B cell (primary cell): ENCODE measurements at regions not wholly inside any gene's neighbourhood (a gene's known extent, or its start where the extent isn't known, plus 50 kb on each side); places are given as distances from the start of the nearest gene placed in this dataset.

Experiments used
- ATAC-seq: fragments of 200-7000 bp; cut with Tn5 transposase; one replicate; pipeline ENCODE4 v1.10.0; 2021; ENCODE audit warnings: low read depth, mild to moderate bottlenecking, moderate number of reproducible peaks, moderate library complexity
- CTCF ChIA-PET: fragments of 350-600 bp; sonication (Branson Sonifier 250); formaldehyde crosslinking; loops from one replicate; lab custom pipeline; 2021; ENCODE audit warnings: antibody characterized with exemption, inconsistent platforms; lab: Charles Lee
- POLR2A ChIA-PET: fragments of 350-600 bp; sonication (Branson Sonifier 250); formaldehyde crosslinking; loops from one replicate; lab custom pipeline; 2021; ENCODE audit warnings: antibody characterized with exemption; lab: Charles Lee
- DNase-seq: peaks from one replicate; pipeline ENCODE4 v3.0.0; 2013
- H2AFZ ChIP-seq: 2 replicates; pipeline ENCODE4 v1.6.1; 2012; ENCODE audit warnings: mild to moderate bottlenecking, low read depth, low read length; ENCODE audit not compliant: insufficient read depth, poor library complexity, severe bottlenecking
- H3K27ac ChIP-seq, 2 donors: 1 replicate in 1 of 2; 2 replicates in 1 of 2; pipeline ENCODE4 v1.5.1; 2012 to 2013; ENCODE audit warnings: low read length in 2 of 2, mild to moderate bottlenecking in 2 of 2, moderate library complexity in 1 of 2
- H3K27me3 ChIP-seq, 4 experiments: fragments of 200-600 bp in 1 of 4; sonication (generic) in 1 of 4; replicated peaks in 1 of 4; 1 replicate in 2 of 4; 2 replicates in 2 of 4; pipeline versions ENCODE4 v1.6.1 to v1.7.0; 2013 to 2016; ENCODE audit warnings: low read length in 3 of 4, mild to moderate bottlenecking in 2 of 4, mixed read lengths in 1 of 4, moderate library complexity in 1 of 4; ENCODE audit not compliant: insufficient read depth in 4 of 4, control insufficient read depth in 3 of 4; ENCODE audit errors: control extremely low read depth in 1 of 4
- H3K36me3 ChIP-seq, 2 experiments: replicated peaks in 1 of 2; 1 replicate in 1 of 2; 2 replicates in 1 of 2; pipeline versions ENCODE4 v1.6.1 to v1.7.1; 2013; ENCODE audit warnings: low read length in 1 of 2; ENCODE audit not compliant: insufficient read depth in 2 of 2, control insufficient read depth in 1 of 2; ENCODE audit errors: control extremely low read depth in 1 of 2, extremely low read depth in 1 of 2
- H3K4me1 ChIP-seq, 2 donors: fragments of 200-600 bp in 1 of 2; sonication (generic) in 1 of 2; 1 replicate in 1 of 2; 2 replicates in 1 of 2; pipeline versions ENCODE4 v1.5.1 to v1.6.1; 2013 to 2017; ENCODE audit warnings: low read length in 2 of 2; ENCODE audit not compliant: control insufficient read depth in 2 of 2, insufficient read depth in 2 of 2
- H3K4me2 ChIP-seq: replicated peaks from 2 replicates; pipeline ENCODE3; 2012; ENCODE audit warnings: mild to moderate bottlenecking, low read depth, low read length; ENCODE audit not compliant: poor library complexity, severe bottlenecking
- H3K4me3 ChIP-seq, 5 experiments: fragments of 200-600 bp in 1 of 5; sonication (generic) in 1 of 5; 1 replicate in 3 of 5; 2 replicates in 2 of 5; pipeline versions ENCODE4 v1.5.1 to v1.7.0; 2011 to 2016; ENCODE audit warnings: low read length in 4 of 5, mild to moderate bottlenecking in 4 of 5, low read depth in 2 of 5, control low read depth in 1 of 5, moderate library complexity in 1 of 5; ENCODE audit not compliant: insufficient read depth in 1 of 5; ENCODE audit errors: control extremely low read depth in 1 of 5, extremely low read depth in 1 of 5
- H3K79me2 ChIP-seq: fragments of 200-600 bp; sonication (generic); one replicate; pipeline ENCODE4 v1.6.0; 2016; ENCODE audit warnings: low read length; ENCODE audit not compliant: control insufficient read depth, insufficient read depth
- H3K9ac ChIP-seq: fragments of 200-600 bp; sonication (generic); 2 replicates; pipeline ENCODE4 v1.6.1; 2017; ENCODE audit warnings: mild to moderate bottlenecking, low read length, moderate library complexity
- H3K9me3 ChIP-seq, 3 donors: one replicate each; pipeline versions ENCODE4 v1.6.1 to v1.7.1; 2013; ENCODE audit warnings: low read length in 2 of 3; ENCODE audit not compliant: control insufficient read depth in 2 of 3, insufficient read depth in 1 of 3; ENCODE audit errors: control extremely low read depth in 1 of 3
- H4K20me1 ChIP-seq: 2 replicates; pipeline ENCODE4 v1.6.0; 2012; ENCODE audit warnings: mild to moderate bottlenecking, low read length; ENCODE audit not compliant: insufficient read depth, control insufficient read depth, poor library complexity, severe bottlenecking
- H3K27ac Mint-ChIP-seq: one replicate; pipeline ENCODE4 v1.8.0; 2021; ENCODE audit warnings: mixed read lengths
- H3K27me3 Mint-ChIP-seq: one replicate; pipeline ENCODE4 v1.8.0; 2021; ENCODE audit warnings: mixed read lengths
- H3K4me1 Mint-ChIP-seq: one replicate; pipeline ENCODE4 v1.8.0; 2021; ENCODE audit warnings: mixed read lengths
- H3K4me3 Mint-ChIP-seq: one replicate; pipeline ENCODE4 v1.8.0; 2021; ENCODE audit warnings: mixed read lengths
- H3K9me3 Mint-ChIP-seq: one replicate; pipeline ENCODE4 v1.8.0; 2022; ENCODE audit warnings: mixed read lengths; ENCODE audit not compliant: insufficient read depth
- EZH2 ChIP-seq: IDR thresholded peaks from 2 replicates; pipeline ENCODE4 v1.6.1; 2012; ENCODE audit warnings: borderline replicate concordance, low read depth, mild to moderate bottlenecking, moderate library complexity, low read length; ENCODE audit not compliant: insufficient read depth, poor library complexity, severe bottlenecking
- WGBS: methylation state at CpG from one replicate; pipeline ENCODE4 v1.1.5; 2013; ENCODE audit warnings: missing lambda C conversion rate; ENCODE audit not compliant: insufficient coverage; 5-methylcytosine and 5-hydroxymethylcytosine counted together
- intact Hi-C: fragments of 100-400 bp; cut with micrococcal nuclease; formaldehyde crosslinking; loops from one replicate; pipeline ENCODE4 v1.10.0; 2022
- TF ChIP-seq, protein P1 (sequence below): fragments of 200-600 bp; IDR thresholded peaks from one replicate; pipeline ENCODE4 v1.8.0; 2022; ENCODE audit warnings: antibody characterized with exemption, mild to moderate bottlenecking

DNA sequence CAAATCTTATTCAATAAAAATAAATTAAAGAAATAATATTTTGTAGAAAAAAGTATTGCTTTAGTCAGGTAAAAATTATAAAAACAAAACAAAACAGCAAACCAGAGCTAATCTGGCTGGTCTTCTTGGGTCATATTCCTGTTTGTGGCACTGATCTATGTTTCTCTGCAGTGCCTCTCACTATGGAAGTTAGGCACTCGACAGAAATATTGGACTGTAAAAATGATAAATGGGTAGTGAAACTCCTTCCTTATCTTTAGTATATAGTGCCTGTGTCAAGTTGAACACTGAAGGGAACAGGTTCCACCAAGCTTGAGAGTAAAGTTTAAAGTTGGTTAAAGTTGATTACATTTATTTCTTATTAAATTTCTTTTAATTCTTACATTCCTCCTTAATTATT, 1195.6 kb upstream of the GBE1 start:
- Histone ChIP-seq H3K4me2 (no peak overlapping the region), H3K27me3 (no peaks in the 10 kb centered on the region), H3K27ac (no peak overlapping the region), H3K79me2 (no peaks in the 10 kb centered on the region), H3K4me1 (no peaks in the 10 kb centered on the region), H2AFZ (no peak overlapping the region), H3K4me3 (no peak overlapping the region), H3K9me3 (peaks cover 0 to 4% (median 1%) of the 10 kb centered on the region in 3 donors), H3K9ac (no peak overlapping the region), H4K20me1 (no peaks in the 10 kb centered on the region), H3K36me3 (no peaks in the 10 kb centered on the region)
- TF ChIP-seq, protein P1, sequence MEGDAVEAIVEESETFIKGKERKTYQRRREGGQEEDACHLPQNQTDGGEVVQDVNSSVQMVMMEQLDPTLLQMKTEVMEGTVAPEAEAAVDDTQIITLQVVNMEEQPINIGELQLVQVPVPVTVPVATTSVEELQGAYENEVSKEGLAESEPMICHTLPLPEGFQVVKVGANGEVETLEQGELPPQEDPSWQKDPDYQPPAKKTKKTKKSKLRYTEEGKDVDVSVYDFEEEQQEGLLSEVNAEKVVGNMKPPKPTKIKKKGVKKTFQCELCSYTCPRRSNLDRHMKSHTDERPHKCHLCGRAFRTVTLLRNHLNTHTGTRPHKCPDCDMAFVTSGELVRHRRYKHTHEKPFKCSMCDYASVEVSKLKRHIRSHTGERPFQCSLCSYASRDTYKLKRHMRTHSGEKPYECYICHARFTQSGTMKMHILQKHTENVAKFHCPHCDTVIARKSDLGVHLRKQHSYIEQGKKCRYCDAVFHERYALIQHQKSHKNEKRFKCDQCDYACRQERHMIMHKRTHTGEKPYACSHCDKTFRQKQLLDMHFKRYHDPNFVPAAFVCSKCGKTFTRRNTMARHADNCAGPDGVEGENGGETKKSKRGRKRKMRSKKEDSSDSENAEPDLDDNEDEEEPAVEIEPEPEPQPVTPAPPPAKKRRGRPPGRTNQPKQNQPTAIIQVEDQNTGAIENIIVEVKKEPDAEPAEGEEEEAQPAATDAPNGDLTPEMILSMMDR: no peak
- TF ChIP-seq EZH2: no peak
- no peak for DNase-seq
- WGBS: no CpG with 5 or more reads among the region's 1 CpG
- no peaks in the 10 kb centered on the region for H3K9me3 Mint-ChIP-seq
- no peaks in the 10 kb centered on the region for H3K4me1 Mint-ChIP-seq
- ATAC-seq: no peak
- no peak overlapping the region for H3K27ac Mint-ChIP-seq
- ChIA-PET CTCF (no interaction called here), POLR2A (no interaction called here)
- intact Hi-C loops: no loop called here
- H3K27me3 Mint-ChIP-seq: no peaks in the 10 kb centered on the region
- no peak overlapping the region for H3K4me3 Mint-ChIP-seq

GRCh38 chr3:82954486-82954885, 1193.0 kb upstream of the GBE1 start:
- Histone ChIP-seq H3K79me2 (no peaks in the 10 kb centered on the region), H3K4me3 (no peak overlapping the region), H3K9me3 (peaks cover 0 to 4% (median 1%) of the 10 kb centered on the region in 3 donors), H3K9ac (no peak overlapping the region), H3K27ac (no peak overlapping the region), H3K4me1 (no peaks in the 10 kb centered on the region), H2AFZ (no peak overlapping the region), H3K27me3 (no peaks in the 10 kb centered on the region), H3K4me2 (no peak overlapping the region), H4K20me1 (no peaks in the 10 kb centered on the region), H3K36me3 (no peaks in the 10 kb centered on the region)
- Mint-ChIP-seq H3K4me1 (no peaks in the 10 kb centered on the region), H3K4me3 (no peak overlapping the region), H3K27me3 (no peaks in the 10 kb centered on the region), H3K9me3 (no peaks in the 10 kb centered on the region), H3K27ac (no peak overlapping the region)
- no peak for TF ChIP-seq EZH2
- TF ChIP-seq, protein P1: no peak
- ChIA-PET POLR2A (no interaction called here), CTCF (no interaction called here)
- ATAC-seq: no peak
- intact Hi-C loops: no loop called here
- WGBS: no CpG with 5 or more reads among the region's 1 CpG
- no peak for DNase-seq
